KBM-7 (cell line): ENCODE measurements at regions not wholly inside any gene's neighbourhood (a gene's known extent, or its start where the extent isn't known, plus 50 kb on each side); places are given as distances from the start of the nearest gene placed in this dataset.
"Not testable (repeated sequence)": the region's sequence is repeated elsewhere in the genome, so short reads cannot be mapped to it uniquely, and the experiment has no call there.

Experiments
- DNase-seq: peaks from one replicate; pipeline ENCODE4 v3.0.0-alpha.2; 2015
- in situ Hi-C: fragments of 300-500 bp; cut with MboI; formaldehyde crosslinking; loops from 2 replicates; pipeline ENCODE4 v1.14.3; 2020; ENCODE audit warnings: low sequenced_read_pairs, low pct_unique_long_range_greater_than_20kb, mixed read lengths

DNA sequence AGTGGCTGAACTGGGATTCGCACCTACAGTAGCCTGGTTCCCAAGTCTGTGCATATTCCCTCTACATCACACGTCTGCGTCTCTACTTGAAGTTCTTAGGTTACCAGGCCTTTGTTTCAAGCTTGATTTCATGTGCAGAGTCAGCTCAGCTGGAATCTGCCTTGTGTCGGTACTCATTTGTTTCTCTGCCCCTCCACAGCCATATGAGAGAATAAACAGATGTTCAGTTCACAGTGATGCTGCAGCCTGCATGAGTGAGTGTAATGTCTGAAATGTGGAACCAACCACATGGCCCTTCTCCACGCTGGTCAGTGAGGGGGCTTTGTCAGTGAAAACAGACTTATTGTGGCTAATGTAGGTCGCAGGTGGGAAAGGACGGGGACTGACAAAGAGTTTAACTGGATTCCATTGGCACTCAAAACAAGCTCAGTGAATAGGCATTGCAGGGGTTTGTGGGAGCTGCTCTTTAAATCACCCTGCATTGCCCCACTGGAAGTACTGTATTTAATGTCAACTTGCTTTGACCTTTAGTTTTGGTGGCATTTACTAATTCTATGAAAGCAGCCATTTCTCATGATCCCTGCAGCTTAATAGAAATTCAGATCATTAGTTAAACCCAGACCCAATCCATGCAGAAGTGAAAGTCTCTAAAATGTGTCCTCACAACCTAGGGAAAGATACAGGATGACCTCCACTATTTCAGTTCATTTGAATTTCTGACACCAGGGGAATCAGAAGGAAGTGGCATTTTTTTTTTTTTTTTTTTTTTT, 136.4 kb upstream of the FAM78B start:
- in situ Hi-C loops = no loop called here

GRCh38 chr1:166304131-166304530, 137.3 kb upstream of the FAM78B start:
- in situ Hi-C loops = no loop called here
- no peak for DNase-seq

More for the DNA sequence above, 136.4 kb upstream of the FAM78B start:
- no peak for DNase-seq

DNA sequence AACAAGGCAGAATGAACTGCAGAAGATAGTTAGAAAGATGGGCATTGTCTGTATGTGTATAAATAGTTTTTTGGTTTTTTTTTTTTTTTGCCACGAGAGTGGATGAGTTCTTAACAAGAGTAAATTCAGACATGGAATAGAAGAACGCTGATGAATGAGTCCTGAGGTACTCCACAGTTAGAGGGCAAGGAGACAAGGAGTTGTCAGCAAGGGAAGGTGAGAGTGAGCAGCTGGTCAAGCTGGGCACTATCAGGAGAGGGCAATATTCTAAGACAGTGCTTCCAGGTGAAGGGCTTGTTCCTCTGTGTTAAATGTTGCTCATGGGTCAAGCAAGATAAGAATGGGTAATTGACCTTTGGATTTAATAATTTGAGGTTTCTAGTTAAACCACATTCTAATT, 138.6 kb upstream of the FAM78B start:
- in situ Hi-C loops = no loop called here
- no peak for DNase-seq

DNA sequence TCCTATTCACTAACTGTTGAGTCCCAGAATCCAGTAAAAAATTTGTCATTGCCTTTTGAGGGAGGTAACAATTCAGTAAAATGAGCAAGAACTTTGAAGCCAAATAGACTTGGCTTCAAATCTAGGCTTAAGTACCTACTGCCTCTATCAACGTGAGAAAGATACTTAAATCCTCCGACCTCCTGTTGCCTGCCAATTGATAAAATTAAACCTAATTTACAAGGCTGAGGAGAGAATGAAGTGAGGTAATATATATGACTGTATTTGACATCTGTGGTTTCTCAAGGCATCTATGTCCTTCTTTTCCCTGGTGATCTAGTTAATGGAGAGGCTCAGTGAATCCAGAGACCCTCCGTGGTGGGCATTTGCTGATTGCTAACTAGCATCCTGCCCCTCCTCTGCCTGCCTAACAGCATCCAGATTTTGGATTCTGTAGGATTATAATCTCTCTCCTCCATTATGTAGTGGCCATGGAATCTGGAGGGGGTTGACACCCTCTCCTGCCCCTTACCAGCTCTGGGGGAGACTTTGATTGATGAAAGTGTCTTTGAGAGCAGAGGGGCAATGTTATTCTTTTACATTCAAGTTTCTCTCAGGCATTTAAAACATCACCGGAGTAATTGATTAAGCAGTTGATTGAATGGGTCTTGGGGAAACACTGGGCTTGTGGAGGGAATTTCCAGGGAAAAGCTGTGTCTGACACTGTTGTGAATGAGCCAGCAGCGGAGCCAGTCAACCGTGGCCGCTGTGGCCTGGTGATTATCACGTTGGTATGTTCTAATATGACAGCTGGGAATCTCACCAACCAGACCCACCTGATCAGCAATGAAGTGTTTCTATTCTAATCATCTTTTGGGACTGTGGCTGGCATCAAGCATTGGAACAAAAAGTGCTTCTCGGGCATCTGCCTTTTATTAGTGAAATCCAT, 140.7 kb upstream of the FAM78B start:
- DNase-seq = no peak
- in situ Hi-C loops = no loop called here

DNA sequence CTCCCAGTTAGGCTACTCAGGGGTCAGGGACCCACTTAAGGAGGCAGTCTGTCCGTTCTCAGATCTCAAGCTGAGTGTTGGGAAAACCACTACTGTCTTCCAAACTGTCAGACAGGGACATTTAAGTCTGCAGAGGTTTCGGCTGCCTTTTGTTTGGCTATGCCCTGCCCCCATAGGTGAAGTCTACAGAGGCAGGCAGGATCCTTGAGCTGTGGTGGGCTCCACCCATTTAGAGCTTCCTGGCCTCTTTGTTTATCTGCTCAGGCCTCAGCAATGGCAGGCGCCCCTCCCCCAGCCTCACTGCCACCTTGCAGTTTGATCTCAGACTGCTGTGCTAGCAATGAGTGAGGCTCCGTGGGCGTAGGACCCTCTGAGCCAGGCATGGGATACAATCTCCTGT, 149.5 kb upstream of the FAM78B start:
- DNase-seq, in situ Hi-C loops: not testable (repeated sequence)

GRCh38 chr1:166322470-166322869, 155.7 kb upstream of the FAM78B start:
- in situ Hi-C loops = no loop called here
- no peak for DNase-seq

GRCh38 chr1:166327886-166328285, 161.1 kb upstream of the FAM78B start:
- in situ Hi-C loops = no loop called here

GRCh38 chr1:166328956-166329355, 162.2 kb upstream of the FAM78B start:
- no peak for DNase-seq
- in situ Hi-C loops = no loop called here

More at GRCh38 chr1:166327886-166328285, 161.1 kb upstream of the FAM78B start:
- DNase-seq = no peak

GRCh38 chr1:166330096-166330495, 163.3 kb upstream of the FAM78B start:
- in situ Hi-C loops = no loop called here
- DNase-seq = no peak

DNA sequence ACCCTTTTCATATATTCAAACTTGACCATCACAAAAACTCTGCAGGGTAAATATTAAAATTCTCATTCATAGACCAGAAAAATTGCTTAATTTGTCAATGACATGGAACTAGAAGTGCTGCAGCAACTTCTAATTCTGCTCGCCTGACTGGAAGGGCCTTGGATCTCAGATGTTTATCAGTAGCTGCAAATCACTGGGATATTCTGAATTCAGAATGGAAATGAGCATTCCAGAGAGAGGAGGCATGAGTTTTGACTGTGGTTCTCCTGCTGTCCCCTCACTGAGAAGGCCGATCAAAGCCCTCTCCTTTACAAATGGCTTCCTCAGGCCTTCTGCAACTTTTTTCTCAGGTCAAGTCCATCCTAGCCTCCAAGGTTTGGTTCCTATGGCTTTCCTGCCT, 171.3 kb upstream of the FAM78B start:
- DNase-seq = no peak
- in situ Hi-C loops = no loop called here

DNA sequence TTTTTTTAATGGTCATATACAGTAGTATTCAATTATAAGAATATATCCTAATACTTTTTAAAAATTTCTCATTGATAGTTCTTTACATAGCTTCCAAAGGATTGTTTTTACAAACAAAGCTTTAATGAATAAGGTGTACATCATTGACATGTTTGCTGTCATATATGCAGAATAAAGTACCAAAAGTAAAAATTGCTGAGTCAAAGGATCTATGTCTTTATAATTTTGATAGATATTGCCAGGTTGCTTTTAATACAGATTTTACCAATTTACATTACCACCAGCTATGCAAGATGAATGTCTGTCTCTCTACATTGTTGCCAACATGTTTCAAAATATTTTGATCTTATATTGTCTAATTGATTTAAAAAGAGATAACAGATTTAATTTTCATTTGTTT, 173.9 kb upstream of the FAM78B start:
- in situ Hi-C loops = no loop called here
- no peak for DNase-seq

DNA sequence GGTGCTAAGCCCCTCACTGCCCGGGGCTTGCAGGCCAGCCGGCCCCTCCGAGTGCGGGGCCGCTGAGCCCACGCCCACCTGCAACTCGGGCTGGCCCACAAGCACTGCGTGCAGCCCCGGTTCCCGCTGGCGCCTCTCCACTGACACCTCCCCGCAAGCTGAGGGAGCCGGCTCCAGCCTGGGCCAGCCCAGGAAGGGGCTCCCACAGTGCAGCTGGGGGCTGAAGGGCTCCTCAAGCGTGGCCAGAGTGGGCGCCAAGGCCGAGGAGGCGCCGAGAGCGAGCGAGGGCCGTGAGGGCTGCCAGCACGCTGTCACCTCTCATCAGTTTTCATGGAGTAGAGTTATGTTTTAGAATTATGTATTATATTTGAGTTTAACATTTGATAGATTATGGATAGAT, 176.5 kb upstream of the FAM78B start:
- in situ Hi-C loops = no loop called here
- DNase-seq = no peak

GRCh38 chr1:166350490-166350889, 183.7 kb upstream of the FAM78B start:
- DNase-seq = no peak
- in situ Hi-C loops = no loop called here

DNA sequence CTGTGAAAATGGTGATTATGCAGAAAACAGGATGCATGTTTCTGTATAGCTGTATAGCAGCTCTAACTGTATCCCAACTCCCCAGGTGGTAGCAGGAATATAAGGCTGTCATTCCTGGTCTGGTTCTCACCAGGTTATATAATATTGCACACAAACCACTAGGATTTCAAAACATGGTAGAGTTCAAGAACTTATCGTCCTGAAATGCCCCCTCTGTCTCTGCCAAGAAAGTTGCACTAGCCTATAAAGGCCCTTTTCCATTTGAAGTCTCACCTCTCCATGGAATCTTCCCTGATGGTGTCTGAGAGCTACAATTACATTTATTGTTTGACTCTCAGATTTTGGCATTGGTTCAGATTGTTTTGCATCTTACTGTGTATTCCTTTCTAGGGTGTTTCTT, 184.9 kb upstream of the FAM78B start:
- in situ Hi-C loops = no loop called here
- DNase-seq = no peak

GRCh38 chr1:166353213-166353612, 186.4 kb upstream of the FAM78B start:
- DNase-seq = no peak
- in situ Hi-C loops = no loop called here

GRCh38 chr1:166354406-166354805, 187.6 kb upstream of the FAM78B start:
- no peak for DNase-seq
- in situ Hi-C loops = no loop called here

GRCh38 chr1:166365081-166365480, 198.3 kb upstream of the FAM78B start:
- DNase-seq = no peak
- in situ Hi-C loops = no loop called here

GRCh38 chr1:166368030-166368429, 201.2 kb upstream of the FAM78B start:
- in situ Hi-C loops = no loop called here
- DNase-seq = no peak

DNA sequence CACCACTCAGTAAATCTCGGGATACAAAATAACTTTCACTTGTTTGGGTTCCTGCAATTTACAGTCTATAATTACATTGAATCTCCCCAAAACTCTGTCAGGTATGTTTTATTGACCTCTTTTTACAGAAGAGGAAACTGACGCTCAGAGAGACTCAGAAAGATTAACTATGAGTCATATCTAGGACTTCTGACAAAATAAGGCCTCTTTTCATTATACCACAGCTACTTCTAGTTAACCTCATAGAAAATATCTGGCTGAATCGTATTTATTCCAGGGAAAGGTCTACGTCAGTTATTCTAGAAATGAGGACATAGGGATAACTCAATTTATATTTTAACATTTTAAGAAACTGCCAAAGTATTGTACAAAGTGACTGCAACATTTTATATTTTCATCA, 211.1 kb upstream of the FAM78B start:
- DNase-seq = no peak
- in situ Hi-C loops = no loop called here

DNA sequence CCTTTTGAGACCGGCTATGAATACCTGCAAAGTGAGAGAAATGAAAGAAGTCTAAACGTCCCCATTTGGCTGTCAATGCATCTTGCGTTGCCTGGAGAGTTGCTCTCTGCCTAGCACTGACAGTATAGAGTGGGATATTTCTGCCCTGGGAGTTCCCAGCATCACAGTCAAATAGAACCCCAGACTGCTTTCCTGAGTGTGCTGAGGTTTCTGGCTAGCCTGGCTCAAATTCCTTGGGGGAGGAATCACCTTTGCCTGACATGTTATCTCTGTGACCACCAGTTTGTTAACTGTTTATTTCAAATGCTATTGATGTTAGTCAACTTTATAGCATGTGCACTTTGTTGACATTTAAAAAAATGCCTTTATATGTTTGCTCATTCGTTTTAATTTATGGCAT, 212.0 kb upstream of the FAM78B start:
- in situ Hi-C loops = no loop called here
- DNase-seq = no peak
